ENCODE measurements at regions not wholly inside any gene's neighbourhood (a gene's known extent, or its start where the extent isn't known, plus 50 kb on each side); places are given as distances from the start of the nearest gene placed in this dataset.
"Not testable (repeated sequence)": the region's sequence is repeated elsewhere in the genome, so short reads cannot be mapped to it uniquely, and the experiment has no call there.

DNA sequence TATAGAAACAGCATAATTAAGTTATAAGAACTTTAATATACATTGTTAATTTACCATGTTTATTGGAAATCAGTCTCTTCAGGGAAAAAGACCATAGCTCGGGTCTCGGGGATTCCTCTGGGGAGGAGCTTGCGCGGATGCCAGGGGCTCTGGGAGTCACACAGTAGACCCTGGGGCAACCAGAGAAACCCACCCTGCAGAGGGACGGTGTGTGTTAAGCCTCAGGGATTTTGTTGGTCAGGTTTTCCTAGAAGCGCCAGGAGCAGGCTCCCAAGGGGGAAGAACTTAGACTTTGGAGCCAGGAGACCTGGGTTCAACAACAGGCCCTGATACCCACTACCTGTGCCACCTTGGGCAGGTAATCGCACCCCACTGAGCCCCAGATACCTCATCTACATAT lies 297.9 kb downstream of the MED10 start:
- TF ChIP-seq POLR2A (IDR thresholded peaks at IDR 0.05), result no peak
- TF ChIP-seq, protein P1, sequence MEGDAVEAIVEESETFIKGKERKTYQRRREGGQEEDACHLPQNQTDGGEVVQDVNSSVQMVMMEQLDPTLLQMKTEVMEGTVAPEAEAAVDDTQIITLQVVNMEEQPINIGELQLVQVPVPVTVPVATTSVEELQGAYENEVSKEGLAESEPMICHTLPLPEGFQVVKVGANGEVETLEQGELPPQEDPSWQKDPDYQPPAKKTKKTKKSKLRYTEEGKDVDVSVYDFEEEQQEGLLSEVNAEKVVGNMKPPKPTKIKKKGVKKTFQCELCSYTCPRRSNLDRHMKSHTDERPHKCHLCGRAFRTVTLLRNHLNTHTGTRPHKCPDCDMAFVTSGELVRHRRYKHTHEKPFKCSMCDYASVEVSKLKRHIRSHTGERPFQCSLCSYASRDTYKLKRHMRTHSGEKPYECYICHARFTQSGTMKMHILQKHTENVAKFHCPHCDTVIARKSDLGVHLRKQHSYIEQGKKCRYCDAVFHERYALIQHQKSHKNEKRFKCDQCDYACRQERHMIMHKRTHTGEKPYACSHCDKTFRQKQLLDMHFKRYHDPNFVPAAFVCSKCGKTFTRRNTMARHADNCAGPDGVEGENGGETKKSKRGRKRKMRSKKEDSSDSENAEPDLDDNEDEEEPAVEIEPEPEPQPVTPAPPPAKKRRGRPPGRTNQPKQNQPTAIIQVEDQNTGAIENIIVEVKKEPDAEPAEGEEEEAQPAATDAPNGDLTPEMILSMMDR (IDR thresholded peaks at IDR 0.05), result no peak
- Histone ChIP-seq H3K4me3 (no peak overlapping the region), H3K9me3 (no peaks in the 10 kb centered on the region), H3K27me3 (no peaks in the 10 kb centered on the region), H3K4me1 (no peaks in the 10 kb centered on the region), H3K36me3 (no peaks in the 10 kb centered on the region), H3K27ac (no peak overlapping the region)
- no peak for DNase-seq

DNA sequence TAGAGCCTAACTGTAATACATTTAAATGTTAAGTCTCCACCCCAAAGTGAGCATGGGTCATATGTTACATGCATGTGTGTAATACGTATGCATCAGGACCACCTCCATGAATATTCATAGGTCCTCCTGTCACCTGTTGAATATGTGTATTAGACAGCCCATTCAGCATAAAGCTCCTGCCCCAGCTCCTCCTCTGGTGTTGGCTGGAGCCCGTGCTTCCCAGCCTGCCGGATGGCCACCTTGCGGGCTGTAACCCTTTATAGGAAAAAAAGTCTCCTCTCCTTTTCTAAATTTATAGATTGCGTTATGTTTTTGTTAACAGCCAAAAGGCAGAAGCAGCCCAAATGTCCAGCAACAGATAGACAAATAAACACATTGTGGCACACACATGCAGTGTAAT lies 299.5 kb downstream of the MED10 start:
- Histone ChIP-seq H3K9me3 (no peaks in the 10 kb centered on the region), H3K36me3 (no peaks in the 10 kb centered on the region), H3K27me3 (no peaks in the 10 kb centered on the region), H3K4me3 (no peak overlapping the region), H3K27ac (no peak overlapping the region), H3K4me1 (no peaks in the 10 kb centered on the region)
- no peak for TF ChIP-seq POLR2A (IDR thresholded peaks at IDR 0.05)
- TF ChIP-seq, protein P1 (IDR thresholded peaks at IDR 0.05), result no peak
- no peak for DNase-seq

- Histone ChIP-seq H3K9me3 (no peaks in the 10 kb centered on the region), H3K4me1 (no peaks in the 10 kb centered on the region), H3K27ac (no peak overlapping the region), H3K36me3 (no peaks in the 10 kb centered on the region), H3K4me3 (no peak overlapping the region), H3K27me3 (no peaks in the 10 kb centered on the region)
- DNase-seq, result no peak
- no peak for TF ChIP-seq POLR2A (IDR thresholded peaks at IDR 0.05)
- TF ChIP-seq, protein P1 (IDR thresholded peaks at IDR 0.05), result no peak
Measured at GRCh38 chr5:6076341-6077239, 301.8 kb downstream of the MED10 start.

DNA sequence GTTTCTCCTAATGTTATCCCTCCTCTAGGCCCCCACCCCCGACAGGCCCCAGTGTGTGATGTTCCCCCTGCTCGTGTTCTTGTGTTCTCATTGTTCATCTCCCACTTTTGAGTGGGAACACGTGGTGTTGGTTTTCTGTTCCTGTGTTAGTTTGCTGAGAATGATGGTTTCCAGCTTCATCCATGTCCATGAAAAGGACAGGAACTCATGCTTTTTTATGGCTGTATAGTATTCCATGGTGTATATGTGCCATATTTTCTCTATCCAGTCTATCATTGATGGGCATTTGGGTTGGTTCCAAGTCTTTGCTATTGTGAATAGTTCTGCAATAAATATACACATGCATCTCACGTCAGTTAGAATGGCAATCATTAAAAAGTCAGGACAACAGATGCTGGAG lies 305.9 kb downstream of the MED10 start:
- H3K27ac ChIP-seq, H3K36me3 ChIP-seq, H3K27me3 ChIP-seq, H3K9me3 ChIP-seq, H3K4me3 ChIP-seq, DNase-seq, H3K4me1 ChIP-seq: not testable (repeated sequence)

- no peaks in the 10 kb centered on the region for H3K36me3 ChIP-seq
- TF ChIP-seq, protein P1 (IDR thresholded peaks at IDR 0.05), result no peak
- TF ChIP-seq POLR2A (IDR thresholded peaks at IDR 0.05), result no peak
- no peak overlapping the region for H3K27ac ChIP-seq
- H3K9me3 ChIP-seq, result no peaks in the 10 kb centered on the region
- no peaks in the 10 kb centered on the region for H3K4me1 ChIP-seq
- H3K4me3 ChIP-seq, result no peak overlapping the region
- H3K27me3 ChIP-seq, result no peaks in the 10 kb centered on the region
- no peak for DNase-seq
Measured at GRCh38 chr5:6069496-6070185, 308.7 kb downstream of the MED10 start.

DNA sequence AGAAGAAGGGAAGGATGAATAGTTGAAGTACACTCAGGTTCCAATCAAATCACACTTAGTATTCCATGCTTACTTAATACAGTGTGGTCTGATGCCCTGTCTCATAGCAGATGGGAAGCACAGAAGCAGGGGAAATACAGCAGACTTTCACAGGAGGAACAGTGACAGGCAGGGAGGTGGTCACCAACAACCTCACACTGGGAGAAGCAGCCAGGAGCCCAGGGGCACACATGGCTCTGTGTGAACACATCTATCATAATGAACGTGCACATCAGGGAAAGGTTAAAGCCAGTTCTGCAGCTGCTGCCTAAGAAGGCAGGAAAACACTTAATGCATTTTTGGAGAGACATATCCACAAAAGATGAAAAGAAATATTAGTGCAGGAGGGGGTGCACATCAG lies 312.3 kb downstream of the MED10 start:
- no peak for DNase-seq
- no peak for TF ChIP-seq POLR2A (IDR thresholded peaks at IDR 0.05)
- TF ChIP-seq, protein P1 (IDR thresholded peaks at IDR 0.05), result no peak
- H3K9me3 ChIP-seq, result no peaks in the 10 kb centered on the region
- no peaks in the 10 kb centered on the region for H3K27me3 ChIP-seq
- H3K27ac ChIP-seq, result no peak overlapping the region
- H3K4me3 ChIP-seq, result no peak overlapping the region
- no peaks in the 10 kb centered on the region for H3K4me1 ChIP-seq
- H3K36me3 ChIP-seq, result no peaks in the 10 kb centered on the region

Data from Peyer's patch (tissue), 4 donors.